HCT116 (cell line): ENCODE measurements at regions not wholly inside any gene's neighbourhood (a gene's known extent, or its start where the extent isn't known, plus 50 kb on each side); places are given as distances from the start of the nearest gene placed in this dataset.

Experiments used
- CBX3 ChIP-seq: IDR thresholded peaks from 2 replicates; pipeline ENCODE4 v1.6.1; 2012; ENCODE audit warnings: low read depth
- CTCF ChIP-seq, 3 experiments: fragments of 200-600 bp in 1 of 3; sonication (generic) in 1 of 3; IDR thresholded peaks in 2 of 3; conservative IDR thresholded peaks in 1 of 3; 2 replicates each; pipeline ENCODE4 v1.5.1; 2012 to 2017; ENCODE audit warnings: low read depth in 2 of 3, low read length in 2 of 3, antibody characterized with exemption in 1 of 3, borderline replicate concordance in 1 of 3, control low read depth in 1 of 3, mild to moderate bottlenecking in 1 of 3, mixed read lengths in 1 of 3, mixed run types in 1 of 3, moderate library complexity in 1 of 3; ENCODE audit not compliant: insufficient read depth in 1 of 3
- EGR1 ChIP-seq: IDR thresholded peaks from 2 replicates; pipeline ENCODE4 v1.6.1; 2012; ENCODE audit warnings: low read depth
- EZH2 ChIP-seq: fragments of 200-600 bp; sonication (generic); IDR thresholded peaks from 2 replicates; pipeline ENCODE4 v1.6.1; 2017; ENCODE audit warnings: antibody characterized with exemption, mixed run types
- POLR2A ChIP-seq: IDR thresholded peaks from 2 replicates; pipeline ENCODE4 v1.7.0; 2011; ENCODE audit warnings: borderline replicate concordance; ENCODE audit not compliant: insufficient read depth, insufficient read length; ENCODE audit errors: extremely low read depth
- SIN3A ChIP-seq: IDR thresholded peaks from 2 replicates; pipeline ENCODE4 v1.6.1; 2012; ENCODE audit warnings: low read depth

DNA sequence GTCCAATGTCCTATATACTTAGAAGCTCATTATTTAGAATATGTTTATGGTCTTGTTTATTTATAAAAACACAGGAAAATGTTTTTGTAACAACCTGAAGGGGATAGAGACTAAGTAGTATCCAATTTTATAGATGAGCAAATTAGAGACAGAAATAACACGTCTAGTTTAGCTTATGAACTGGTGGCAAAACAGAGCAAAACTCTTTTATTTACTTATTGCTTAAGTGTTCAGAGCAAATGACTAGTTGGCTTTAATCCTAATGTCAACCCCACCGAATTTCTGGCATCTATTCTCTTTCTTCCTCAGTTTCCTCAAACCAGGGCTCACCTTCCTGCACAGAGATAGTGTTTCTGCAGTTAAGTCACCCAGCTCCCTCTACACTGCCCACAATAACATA, 792.8 kb downstream of the REEP3 start:
- TF ChIP-seq EZH2 (no peak), POLR2A (no peak), CBX3 (no peak), CTCF (IDR thresholded peaks at IDR 0.05 in 2 of 3, conservative IDR thresholded peaks at IDR 0.05 in 1 of 3; ENCODE audit: borderline replicate concordance in 1 of 3, insufficient read depth in 1 of 3, low read depth in 2 of 3, low read length in 2 of 3) (no peak), SIN3A (no peak), EGR1 (no peak)
